Psoas muscle (tissue), 7 donors: ENCODE measurements at regions not wholly inside any gene's neighbourhood (a gene's known extent, or its start where the extent isn't known, plus 50 kb on each side); places are given as distances from the start of the nearest gene placed in this dataset.
"Not testable (repeated sequence)": the region's sequence is repeated elsewhere in the genome, so short reads cannot be mapped to it uniquely, and the experiment has no call there.

Experiments used
- ATAC-seq, 4 donors: fragments of 200-7000 bp; cut with Tn5 transposase; one replicate each; pipeline ENCODE4 v1.9.1; 2020; ENCODE audit warnings: moderate library complexity in 3 of 4, mild to moderate bottlenecking in 2 of 4
- DNase-seq, 2 donors: peaks; one replicate each; pipeline ENCODE4 v3.0.0-alpha.2; 2020
- H3K27ac ChIP-seq: fragments of 200-600 bp; one replicate; pipeline ENCODE4 v1.8.0; 2022
- H3K27me3 ChIP-seq, 3 donors: fragments of 200-600 bp in 1 of 3; one replicate each; pipeline versions ENCODE4 v1.6.1 to v1.8.0; 2013 to 2022; ENCODE audit warnings: low read length in 2 of 3, mild to moderate bottlenecking in 2 of 3, moderate library complexity in 1 of 3; ENCODE audit not compliant: insufficient read depth in 3 of 3
- H3K36me3 ChIP-seq, 2 donors: fragments of 200-600 bp in 1 of 2; one replicate each; pipeline versions ENCODE4 v1.6.1 to v1.8.0; 2013 to 2022; ENCODE audit warnings: low read depth in 1 of 2, mild to moderate bottlenecking in 1 of 2, moderate library complexity in 1 of 2; ENCODE audit not compliant: insufficient read depth in 1 of 2
- H3K4me1 ChIP-seq: fragments of 200-600 bp; one replicate; pipeline ENCODE4 v1.8.0; 2022
- H3K4me3 ChIP-seq: fragments of 200-600 bp; one replicate; pipeline ENCODE4 v1.8.0; 2022; ENCODE audit warnings: mild to moderate bottlenecking
- H3K9me3 ChIP-seq: fragments of 200-600 bp; one replicate; pipeline ENCODE4 v1.8.0; 2022
- CTCF ChIP-seq: fragments of 200-600 bp; IDR thresholded peaks from one replicate; pipeline ENCODE4 v1.8.0; 2022; ENCODE audit warnings: antibody characterized with exemption
- WGBS, 3 donors: extraction: QIAGEN DNeasy Blood & Tissue Kit; methylation state at CpG; one replicate each; pipeline versions ENCODE4 v1.1.6 to v1.1.7; 2013; 5-methylcytosine and 5-hydroxymethylcytosine counted together
- intact Hi-C, 2 donors: fragments of 100-400 bp; cut with DNase I; formaldehyde crosslinking; loops; one replicate each; pipeline versions ENCODE4 v1.11.0 to v1.14.2; 2022
- donor health status: healthy with polysubstance abuse.
- donor health status: DM: no; HTN: no; CAD: no; lungs with moderate emphysema.
- donor health status: Bipolar disorder and iron deficiency.
- donor health status: healthy.
- donor health status: DM: yes; HTN: yes; CAD: no.
- donor health status: DM: no; HTN: no; CAD: no.
- donor health status: DM: yes; HTN: yes; CAD: no.

- H3K4me3 ChIP-seq, result no peak overlapping the region
- H3K27ac ChIP-seq, result no peak overlapping the region
- intact Hi-C loops, result no loop called here
- no peaks in the 10 kb centered on the region for H3K36me3 ChIP-seq
- H3K9me3 ChIP-seq, result no peaks in the 10 kb centered on the region
- DNase-seq (no peak), ATAC-seq (no peak)
- no peak for TF ChIP-seq CTCF
- H3K27me3 ChIP-seq, result peaks cover 0 to 3% (median 0%) of the 10 kb centered on the region in 3 donors
- H3K4me1 ChIP-seq, result no peaks in the 10 kb centered on the region
- WGBS, 3 donors, result 31 to 47% (median 38%) methylated on average over 4 of the region's 4 CpGs
These were observed 790.3 kb upstream of the HTR2C start for GRCh38 chrX:113793563-113793962.

GRCh38 chrX:113790987-113791386 lies 792.9 kb upstream of the HTR2C start:
- DNase-seq, result no peak
- no peaks in the 10 kb centered on the region for H3K36me3 ChIP-seq
- H3K4me1 ChIP-seq, result no peaks in the 10 kb centered on the region
- H3K4me3 ChIP-seq, result no peak overlapping the region
- intact Hi-C loops, result no loop called here
- TF ChIP-seq CTCF, result no peak
- H3K27me3 ChIP-seq, result peaks cover 0 to 6% (median 0%) of the 10 kb centered on the region in 3 donors
- H3K27ac ChIP-seq, result no peak overlapping the region
- 58 to 76% (median 65%) methylated on average over 1 of the region's 1 CpG for WGBS, 3 donors
- ATAC-seq, result no peak
- H3K9me3 ChIP-seq, result no peaks in the 10 kb centered on the region

- intact Hi-C loops, H3K4me1 ChIP-seq, H3K27ac ChIP-seq, ATAC-seq, H3K27me3 ChIP-seq, H3K36me3 ChIP-seq, H3K4me3 ChIP-seq, DNase-seq, H3K9me3 ChIP-seq: not testable (repeated sequence)
- WGBS, 3 donors, result 61 to 73% (median 65%) methylated on average over 6 of the region's 6 CpGs
These were observed 799.1 kb upstream of the HTR2C start for GRCh38 chrX:113784754-113785153.

- intact Hi-C loops, result no loop called here
These were observed 813.1 kb upstream of the HTR2C start for GRCh38 chrX:113770806-113771205.

GRCh38 chrX:113770071-113770470 lies 813.8 kb upstream of the HTR2C start:
- Histone ChIP-seq H3K9me3 (no peaks in the 10 kb centered on the region), H3K4me1 (no peaks in the 10 kb centered on the region), H3K36me3 (no peaks in the 10 kb centered on the region), H3K4me3 (no peak overlapping the region), H3K27ac (no peak overlapping the region), H3K27me3 (peaks cover 0 to 4% (median 0%) of the 10 kb centered on the region in 3 donors)
- ATAC-seq, result no peak
- intact Hi-C loops, result no loop called here
- TF ChIP-seq CTCF, result no peak
- 56 to 70% (median 68%) methylated on average over 4 of the region's 4 CpGs for WGBS, 3 donors
- no peak for DNase-seq

More at GRCh38 chrX:113770806-113771205, 813.1 kb upstream of the HTR2C start:
- ATAC-seq, result no peak
- WGBS, 3 donors, result 62 to 84% (median 77%) methylated on average over 2 of the region's 2 CpGs
- no peaks in the 10 kb centered on the region for H3K4me1 ChIP-seq
- no peaks in the 10 kb centered on the region for H3K9me3 ChIP-seq
- no peak for TF ChIP-seq CTCF
- no peak overlapping the region for H3K27ac ChIP-seq
- no peak for DNase-seq
- H3K27me3 ChIP-seq, result peaks cover 0 to 4% (median 0%) of the 10 kb centered on the region in 3 donors
- H3K4me3 ChIP-seq, result no peak overlapping the region
- H3K36me3 ChIP-seq, result no peaks in the 10 kb centered on the region
